ENCODE measurements at regions not wholly inside any gene's neighbourhood (a gene's known extent, or its start where the extent isn't known, plus 50 kb on each side); places are given as distances from the start of the nearest gene placed in this dataset.

- TF ChIP-seq POLR2A (IDR thresholded peaks at IDR 0.05; ENCODE audit: low read length) = no peak
- TF ChIP-seq GATA1 (IDR thresholded peaks at IDR 0.05; ENCODE audit: low read depth, low read length) = no peak
Measured at GRCh38 chr6:95802978-95803377, 212.8 kb upstream of the FUT9 start.
